ENCODE measurements at regions not wholly inside any gene's neighbourhood (a gene's known extent, or its start where the extent isn't known, plus 50 kb on each side); places are given as distances from the start of the nearest gene placed in this dataset.

DNA sequence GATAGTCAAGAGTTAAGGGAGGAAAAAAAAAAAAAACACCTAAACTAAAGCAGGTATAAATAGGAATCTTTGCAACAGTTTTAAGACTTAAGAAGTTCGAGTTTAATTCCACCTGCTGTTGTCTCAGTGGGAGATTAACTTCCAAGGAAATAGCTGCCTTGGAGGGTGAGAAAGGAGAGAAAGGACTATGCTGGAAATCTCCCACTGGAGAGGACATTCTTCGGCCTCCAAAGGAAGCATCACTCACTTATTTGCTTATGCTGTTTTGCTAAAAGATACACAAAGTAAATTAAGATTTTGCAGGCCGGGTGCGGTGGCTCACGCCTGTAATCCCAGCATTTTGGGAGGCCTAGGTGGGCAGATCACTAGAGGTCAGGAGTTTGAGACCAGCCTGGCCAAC is 317.9 kb upstream of the MPDZ start:
- H4K8ac ChIP-seq (replicated peaks; ENCODE audit: insufficient read length, low read depth, low read length) = no peak overlapping the region
- no peaks in the 10 kb centered on the region for H3K23me2 ChIP-seq (ENCODE audit: insufficient read length, low read depth, low read length, poor library complexity, severe bottlenecking)
- Mint-ChIP-seq H3K9me3 (no peaks in the 10 kb centered on the region), H3K4me3 (no peak overlapping the region), H3K27me3 (ENCODE audit: low read depth) (no peaks in the 10 kb centered on the region), H3K36me3 (ENCODE audit: insufficient read depth in 1 of 3, low read depth in 3 of 3) (no peaks in the 10 kb centered on the region), H3K4me1 (peaks cover 18 to 19% of the 10 kb centered on the region in 2 experiments), H3K27ac (peak overlapping the region; percentile 8 to 98 (median 30); a peak in 6 of 7 replicates)
- no peaks in the 10 kb centered on the region for H3K79me1 ChIP-seq (ENCODE audit: insufficient read depth, low read depth, low read length, poor library complexity, severe bottlenecking)
- no peak overlapping the region for H3K9ac ChIP-seq (ENCODE audit: extremely low read depth, insufficient read length, low read length)
- H3K79me2 ChIP-seq (ENCODE audit: insufficient read depth, low read length) = no peaks in the 10 kb centered on the region
- H4K5ac ChIP-seq (ENCODE audit: insufficient read length, low read depth, low read length) = no peak overlapping the region
- H3K56ac ChIP-seq (ENCODE audit: insufficient read length, low read depth, low read length) = no peak overlapping the region
- H3K18ac ChIP-seq (ENCODE audit: insufficient read length, low read depth, low read length) = no peak overlapping the region
- no peak overlapping the region for H2BK15ac ChIP-seq (ENCODE audit: low read depth, low read length)
- H3K23ac ChIP-seq (ENCODE audit: insufficient read length, low read depth, low read length) = no peak overlapping the region
- TF ChIP-seq, protein P1, sequence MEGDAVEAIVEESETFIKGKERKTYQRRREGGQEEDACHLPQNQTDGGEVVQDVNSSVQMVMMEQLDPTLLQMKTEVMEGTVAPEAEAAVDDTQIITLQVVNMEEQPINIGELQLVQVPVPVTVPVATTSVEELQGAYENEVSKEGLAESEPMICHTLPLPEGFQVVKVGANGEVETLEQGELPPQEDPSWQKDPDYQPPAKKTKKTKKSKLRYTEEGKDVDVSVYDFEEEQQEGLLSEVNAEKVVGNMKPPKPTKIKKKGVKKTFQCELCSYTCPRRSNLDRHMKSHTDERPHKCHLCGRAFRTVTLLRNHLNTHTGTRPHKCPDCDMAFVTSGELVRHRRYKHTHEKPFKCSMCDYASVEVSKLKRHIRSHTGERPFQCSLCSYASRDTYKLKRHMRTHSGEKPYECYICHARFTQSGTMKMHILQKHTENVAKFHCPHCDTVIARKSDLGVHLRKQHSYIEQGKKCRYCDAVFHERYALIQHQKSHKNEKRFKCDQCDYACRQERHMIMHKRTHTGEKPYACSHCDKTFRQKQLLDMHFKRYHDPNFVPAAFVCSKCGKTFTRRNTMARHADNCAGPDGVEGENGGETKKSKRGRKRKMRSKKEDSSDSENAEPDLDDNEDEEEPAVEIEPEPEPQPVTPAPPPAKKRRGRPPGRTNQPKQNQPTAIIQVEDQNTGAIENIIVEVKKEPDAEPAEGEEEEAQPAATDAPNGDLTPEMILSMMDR (conservative IDR thresholded peaks at IDR 0.05) = no peak
- H2BK120ac ChIP-seq (ENCODE audit: low read depth, low read length, poor library complexity, severe bottlenecking) = no peak overlapping the region
- H3K9me3 ChIP-seq (ENCODE audit: control insufficient read depth, low read depth, low read length) = no peaks in the 10 kb centered on the region
- H4K91ac ChIP-seq (ENCODE audit: insufficient read length, low read depth, low read length) = no peak overlapping the region
- no peak overlapping the region for H3K27ac ChIP-seq (ENCODE audit: insufficient read length, low read depth, low read length)
- no peak overlapping the region for H3K14ac ChIP-seq (ENCODE audit: insufficient read depth, low read length)
- no peak overlapping the region for H3K4ac ChIP-seq (ENCODE audit: low read depth, low read length)
- no peak for DNase-seq
- H2AK5ac ChIP-seq (ENCODE audit: insufficient read length, low read length) = no peak overlapping the region
- H2AFZ ChIP-seq (ENCODE audit: low read length) = no peak overlapping the region
- H2BK20ac ChIP-seq (ENCODE audit: low read depth, low read length, poor library complexity, severe bottlenecking) = no peak overlapping the region
- H2BK12ac ChIP-seq (ENCODE audit: insufficient read length, low read depth, low read length) = no peak overlapping the region
- H2BK5ac ChIP-seq (ENCODE audit: insufficient read length, low read length) = no peak overlapping the region
- no peaks in the 10 kb centered on the region for H4K20me1 ChIP-seq (ENCODE audit: control insufficient read depth, insufficient read depth, insufficient read length)
- no peak overlapping the region for H3K4me2 ChIP-seq (ENCODE audit: insufficient read depth, insufficient read length, low read length)
- WGBS (ENCODE audit: extremely low coverage, insufficient read length, low lambda C conversion rate) = no CpG with 5 or more reads among the region's 5 CpGs
- H3K27me3 ChIP-seq (ENCODE audit: insufficient read depth, low read length) = no peaks in the 10 kb centered on the region
- peaks cover 5% of the 10 kb centered on the region; the same call in 1 of the 2 replicates for H3K4me1 ChIP-seq (ENCODE audit: insufficient read depth, low read length)
- H3T11ph ChIP-seq (ENCODE audit: low read length) = no peak overlapping the region
